Nephron progenitor cell (in vitro differentiated cells): ENCODE measurements at regions not wholly inside any gene's neighbourhood (a gene's known extent, or its start where the extent isn't known, plus 50 kb on each side); places are given as distances from the start of the nearest gene placed in this dataset.

Source experiments
- DNase-seq: peaks from one replicate; pipeline ENCODE4 v3.0.0; 2021
- H3K27ac Mint-ChIP-seq: 2 replicates; pipeline ENCODE4 v1.8.0; 2021; ENCODE audit warnings: mild to moderate bottlenecking, moderate library complexity, mixed read lengths
- H3K27me3 Mint-ChIP-seq: 2 replicates; pipeline ENCODE4 v1.8.0; 2021; ENCODE audit warnings: mild to moderate bottlenecking, low read depth, mixed read lengths; ENCODE audit not compliant: poor library complexity
- H3K36me3 Mint-ChIP-seq: 2 replicates; pipeline ENCODE4 v1.8.0; 2021; ENCODE audit warnings: low read depth, mixed read lengths
- H3K4me1 Mint-ChIP-seq: 2 replicates; pipeline ENCODE4 v1.8.0; 2021; ENCODE audit warnings: mixed read lengths
- H3K4me3 Mint-ChIP-seq: 2 replicates; pipeline ENCODE4 v1.8.0; 2021; ENCODE audit warnings: mild to moderate bottlenecking, moderate library complexity, mixed read lengths
- H3K9me3 Mint-ChIP-seq: 2 replicates; pipeline ENCODE4 v1.8.0; 2021; ENCODE audit warnings: mild to moderate bottlenecking, moderate library complexity, mixed read lengths
- CTCF ChIP-seq: fragments of 200-600 bp; sonication (generic); IDR thresholded peaks from 2 replicates; pipeline ENCODE4 v1.5.0; 2021; ENCODE audit warnings: antibody characterized with exemption

- Mint-ChIP-seq H3K9me3 (peaks cover 20% of the 10 kb centered on the region), H3K27ac (peak overlapping the region; percentile 68), H3K27me3 (peaks cover 24% of the 10 kb centered on the region), H3K36me3 (no peaks in the 10 kb centered on the region), H3K4me1 (peaks cover 16% of the 10 kb centered on the region), H3K4me3 (no peak overlapping the region)
- DNase-seq, result no peak
- TF ChIP-seq CTCF, result no peak
Observed at GRCh38 chr22:49617866-49618676, 209.6 kb downstream of the BRD1 start.

GRCh38 chr22:49617264-49617663 is 210.4 kb downstream of the BRD1 start:
- no peak for TF ChIP-seq CTCF
- H3K4me3 Mint-ChIP-seq, result no peak overlapping the region
- peaks cover 28% of the 10 kb centered on the region for H3K9me3 Mint-ChIP-seq
- no peak overlapping the region for H3K27ac Mint-ChIP-seq
- H3K4me1 Mint-ChIP-seq, result peaks cover 12% of the 10 kb centered on the region
- H3K36me3 Mint-ChIP-seq, result no peaks in the 10 kb centered on the region
- peaks cover 24% of the 10 kb centered on the region for H3K27me3 Mint-ChIP-seq
- no peak for DNase-seq

- peaks cover 12% of the 10 kb centered on the region for H3K4me1 Mint-ChIP-seq
Observed at GRCh38 chr22:49616356-49617231, 211.1 kb downstream of the BRD1 start.

DNA sequence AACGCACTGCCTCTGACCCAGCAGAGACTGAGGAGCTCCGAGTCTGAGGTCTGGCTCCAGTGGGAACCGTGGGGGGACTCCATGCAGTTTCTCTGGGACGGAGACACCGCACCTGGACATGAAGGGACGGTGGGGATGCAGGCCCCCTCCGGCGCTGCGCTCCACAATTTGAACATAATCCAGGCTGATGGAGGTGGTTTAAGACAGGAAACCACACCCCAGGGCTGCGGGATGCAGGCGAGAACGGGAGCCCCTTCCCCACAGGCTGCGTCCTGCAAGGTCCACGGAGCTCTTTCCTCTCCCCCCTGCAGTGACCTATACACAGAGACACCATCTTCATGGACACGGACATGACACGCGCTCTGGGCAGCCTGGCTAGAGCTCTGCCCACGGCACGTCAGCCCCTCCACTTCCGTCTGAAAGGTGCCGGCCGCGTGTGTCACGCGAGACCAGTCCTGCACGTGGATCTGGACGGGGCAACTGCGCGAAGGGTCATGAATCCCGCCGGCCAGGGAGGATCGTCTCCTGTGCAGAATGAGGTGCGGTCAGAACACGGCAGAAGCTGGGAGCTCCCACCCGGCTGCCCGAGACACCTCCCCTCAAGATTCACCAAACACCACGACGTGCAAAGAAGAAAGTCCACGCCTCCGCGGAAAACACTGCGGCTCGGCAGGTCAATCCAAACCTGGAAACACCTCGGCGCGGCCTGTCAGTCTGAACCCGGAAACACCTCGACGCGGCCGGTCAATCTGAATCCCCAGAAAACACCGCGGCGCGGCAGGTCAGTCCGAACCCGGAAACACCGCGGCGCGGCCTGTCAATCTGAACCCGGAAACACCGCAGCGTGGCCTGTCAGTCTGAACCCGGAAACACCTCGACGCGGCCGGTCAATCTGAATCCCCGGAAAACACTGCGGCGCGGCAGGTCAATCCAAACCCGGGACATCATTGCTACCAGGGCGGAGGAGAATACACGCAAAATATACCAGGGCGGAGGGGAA is 212.4 kb downstream of the BRD1 start:
- no peak for DNase-seq
- Mint-ChIP-seq H3K27ac (no peak overlapping the region), H3K36me3 (no peaks in the 10 kb centered on the region), H3K27me3 (peaks cover 21% of the 10 kb centered on the region), H3K9me3 (peaks cover 29% of the 10 kb centered on the region), H3K4me3 (no peak overlapping the region), H3K4me1 (peaks cover 12% of the 10 kb centered on the region)
- no peak for TF ChIP-seq CTCF

More at GRCh38 chr22:49616356-49617231, 211.1 kb downstream of the BRD1 start:
- no peak overlapping the region for H3K27ac Mint-ChIP-seq
- no peak overlapping the region for H3K4me3 Mint-ChIP-seq
- DNase-seq, result no peak
- peaks cover 29% of the 10 kb centered on the region for H3K9me3 Mint-ChIP-seq
- TF ChIP-seq CTCF, result no peak
- H3K27me3 Mint-ChIP-seq, result peaks cover 21% of the 10 kb centered on the region
- no peaks in the 10 kb centered on the region for H3K36me3 Mint-ChIP-seq

- H3K27ac Mint-ChIP-seq, result no peak overlapping the region
- H3K27me3 Mint-ChIP-seq, result peaks cover 11% of the 10 kb centered on the region
- no peak for DNase-seq
- H3K36me3 Mint-ChIP-seq, result no peaks in the 10 kb centered on the region
- no peak overlapping the region for H3K4me3 Mint-ChIP-seq
- H3K4me1 Mint-ChIP-seq, result peaks cover 9% of the 10 kb centered on the region
- TF ChIP-seq CTCF, result no peak
- H3K9me3 Mint-ChIP-seq, result peaks cover 29% of the 10 kb centered on the region
Observed at GRCh38 chr22:49613511-49614270, 214.0 kb downstream of the BRD1 start.
